Coronary artery (tissue), 2 donors: ENCODE measurements at regions not wholly inside any gene's neighbourhood (a gene's known extent, or its start where the extent isn't known, plus 50 kb on each side); places are given as distances from the start of the nearest gene placed in this dataset.

ENCODE experiments used
- DNase-seq: peaks from one replicate; pipeline ENCODE4 v3.0.0-alpha.2; 2017; ENCODE audit warnings: low spot score
- H3K27ac ChIP-seq, 2 donors: fragments of 200-600 bp; sonication (generic); one replicate each; pipeline ENCODE4 v1.5.1; 2016 to 2019
- H3K4me3 ChIP-seq: fragments of 200-600 bp; sonication (generic); 2 replicates; pipeline ENCODE4 v1.5.1; 2016; ENCODE audit warnings: mild to moderate bottlenecking, moderate library complexity
- CTCF ChIP-seq: fragments of 200-600 bp; sonication (generic); IDR thresholded peaks from one replicate; pipeline ENCODE4 v1.5.1; 2019; ENCODE audit warnings: antibody characterized with exemption

- Histone ChIP-seq H3K4me3 (no peak overlapping the region), H3K27ac (peak overlapping the region in 1 of 2 donors; percentile 25)
- DNase-seq: no peak
- no peak for TF ChIP-seq CTCF
These were observed 97.1 kb downstream of the ENC1 start for GRCh38 chr5:74543162-74543995.

GRCh38 chr5:74542482-74542881 lies 98.0 kb downstream of the ENC1 start:
- Histone ChIP-seq H3K4me3 (no peak overlapping the region), H3K27ac (no peak overlapping the region)
- TF ChIP-seq CTCF: no peak
- no peak for DNase-seq

GRCh38 chr5:74541381-74541781 lies 99.1 kb downstream of the ENC1 start:
- no peak for DNase-seq
- Histone ChIP-seq H3K27ac (no peak overlapping the region), H3K4me3 (no peak overlapping the region)
- TF ChIP-seq CTCF: no peak

GRCh38 chr5:74540622-74541021 lies 99.9 kb downstream of the ENC1 start:
- no peak for DNase-seq
- no peak for TF ChIP-seq CTCF
- Histone ChIP-seq H3K27ac (no peak overlapping the region), H3K4me3 (no peak overlapping the region)

GRCh38 chr5:74539986-74540385 lies 100.5 kb downstream of the ENC1 start:
- DNase-seq: no peak
- no peak overlapping the region for H3K4me3 ChIP-seq
- H3K27ac ChIP-seq: no peak overlapping the region
- TF ChIP-seq CTCF: no peak

GRCh38 chr5:74538206-74538661 lies 102.3 kb downstream of the ENC1 start:
- peak overlapping the region in 1 of 2 donors; percentile 3 for H3K27ac ChIP-seq
- no peak for TF ChIP-seq CTCF
- H3K4me3 ChIP-seq: no peak overlapping the region
- peak; percentile 79 for DNase-seq

- no peak for TF ChIP-seq CTCF
- no peak overlapping the region for H3K27ac ChIP-seq
- no peak overlapping the region for H3K4me3 ChIP-seq
- no peak for DNase-seq
These were observed 103.9 kb downstream of the ENC1 start for GRCh38 chr5:74536658-74537057.
